Activated T-helper 1 cell treated with anti-CD3 and anti-CD28 coated beads, Interleukin-12 subunit alpha, Interleukin-12 subunit beta, Interleukin-2, Interleukin-4 antibody, amounts not matched to agents 30 ng/mL and 10 ng/mL and 1 ng/mL, durations not matched to agents 14 hours and 24 hours and 36 hours (primary cell): ENCODE measurements at regions not wholly inside any gene's neighbourhood (a gene's known extent, or its start where the extent isn't known, plus 50 kb on each side); places are given as distances from the start of the nearest gene placed in this dataset.

Experiments used
- DNase-seq: peaks from one replicate; pipeline ENCODE4 v3.0.0; 2021; ENCODE audit warnings: low spot score
- H3K27ac Mint-ChIP-seq: one replicate; pipeline ENCODE4 v1.8.0; 2021; ENCODE audit warnings: mild to moderate bottlenecking, mixed read lengths
- H3K27me3 Mint-ChIP-seq: one replicate; pipeline ENCODE4 v1.8.0; 2022; ENCODE audit warnings: mild to moderate bottlenecking, moderate library complexity, mixed read lengths; ENCODE audit not compliant: insufficient read depth
- H3K36me3 Mint-ChIP-seq: one replicate; pipeline ENCODE4 v1.8.0; 2021; ENCODE audit warnings: low read depth, mixed read lengths
- H3K4me1 Mint-ChIP-seq: one replicate; pipeline ENCODE4 v1.8.0; 2021; ENCODE audit warnings: low read depth, mixed read lengths
- H3K4me3 Mint-ChIP-seq: one replicate; pipeline ENCODE4 v1.8.0; 2021; ENCODE audit warnings: mild to moderate bottlenecking, moderate library complexity, mixed read lengths
- H3K9me3 Mint-ChIP-seq: one replicate; pipeline ENCODE4 v1.8.0; 2021; ENCODE audit warnings: mixed read lengths
- intact Hi-C: fragments of 100-400 bp; cut with micrococcal nuclease; formaldehyde crosslinking; loops from one replicate; pipeline ENCODE4 v1.15.1; 2024

GRCh38 chr10:106251573-106251972, 912.9 kb downstream of the SORCS1 start:
- no peaks in the 10 kb centered on the region for H3K27me3 Mint-ChIP-seq
- peaks cover 5% of the 10 kb centered on the region for H3K9me3 Mint-ChIP-seq
- no peaks in the 10 kb centered on the region for H3K4me1 Mint-ChIP-seq

GRCh38 chr10:106242301-106242700, 922.2 kb downstream of the SORCS1 start:
- H3K4me1 Mint-ChIP-seq = no peaks in the 10 kb centered on the region
- H3K9me3 Mint-ChIP-seq = peaks cover 5% of the 10 kb centered on the region
- no peaks in the 10 kb centered on the region for H3K27me3 Mint-ChIP-seq
- intact Hi-C loops = no loop called here
- H3K27ac Mint-ChIP-seq = no peak overlapping the region
- DNase-seq = no peak
- H3K36me3 Mint-ChIP-seq = no peaks in the 10 kb centered on the region
- H3K4me3 Mint-ChIP-seq = no peak overlapping the region

More at GRCh38 chr10:106251573-106251972, 912.9 kb downstream of the SORCS1 start:
- intact Hi-C loops = no loop called here
- no peak for DNase-seq
- no peak overlapping the region for H3K4me3 Mint-ChIP-seq
- no peak overlapping the region for H3K27ac Mint-ChIP-seq
- no peaks in the 10 kb centered on the region for H3K36me3 Mint-ChIP-seq

DNA sequence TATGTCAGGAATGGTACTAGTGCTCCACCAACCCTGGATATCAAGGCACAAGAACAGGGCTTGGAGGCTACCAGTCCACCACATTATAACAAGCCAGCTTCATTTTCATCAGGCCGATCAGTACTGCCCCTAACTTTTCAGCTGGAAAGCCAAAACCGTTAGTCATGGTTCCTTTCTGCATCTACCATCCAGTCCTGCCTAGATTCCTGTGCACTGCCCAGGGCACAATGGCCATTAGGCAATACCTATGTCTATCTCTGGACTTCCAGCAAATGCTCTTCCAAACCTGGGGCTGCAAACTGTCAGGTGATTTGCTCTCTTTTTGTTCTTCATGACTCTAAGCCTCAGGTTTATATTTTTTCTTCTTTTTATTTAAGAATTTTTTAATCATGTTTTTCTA, 937.7 kb downstream of the SORCS1 start:
- Mint-ChIP-seq H3K9me3 (no peaks in the 10 kb centered on the region), H3K27me3 (no peaks in the 10 kb centered on the region), H3K27ac (no peak overlapping the region), H3K36me3 (no peaks in the 10 kb centered on the region), H3K4me1 (no peaks in the 10 kb centered on the region), H3K4me3 (no peak overlapping the region)
- intact Hi-C loops = no loop called here
- DNase-seq = no peak

DNA sequence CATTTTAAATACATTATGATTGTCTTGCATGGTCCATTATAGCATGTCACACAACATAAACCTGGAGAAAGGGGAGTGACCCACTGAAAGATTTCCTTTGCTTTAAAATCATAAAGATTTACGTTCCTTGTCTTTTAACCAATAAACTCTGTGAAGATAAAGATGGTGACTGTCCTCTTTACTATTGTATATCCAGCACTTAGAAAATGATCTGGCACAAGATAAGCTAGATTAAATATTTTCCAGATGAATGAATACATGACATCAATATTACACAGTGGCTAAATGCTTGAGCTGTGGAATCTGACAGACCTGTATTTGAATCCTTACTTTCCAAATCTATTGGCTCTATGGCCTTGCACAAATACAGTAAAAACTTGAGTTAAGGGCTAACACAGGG, 938.4 kb downstream of the SORCS1 start:
- Mint-ChIP-seq H3K4me3 (no peak overlapping the region), H3K36me3 (no peaks in the 10 kb centered on the region), H3K9me3 (no peaks in the 10 kb centered on the region), H3K27me3 (no peaks in the 10 kb centered on the region), H3K27ac (no peak overlapping the region), H3K4me1 (no peaks in the 10 kb centered on the region)
- DNase-seq = no peak
- intact Hi-C loops = no loop called here

GRCh38 chr10:106224676-106225075, 939.8 kb downstream of the SORCS1 start:
- Mint-ChIP-seq H3K27me3 (no peaks in the 10 kb centered on the region), H3K4me1 (no peaks in the 10 kb centered on the region)
- intact Hi-C loops = no loop called here

GRCh38 chr10:106217627-106218026, 946.9 kb downstream of the SORCS1 start:
- no peaks in the 10 kb centered on the region for H3K27me3 Mint-ChIP-seq
- H3K9me3 Mint-ChIP-seq = no peaks in the 10 kb centered on the region
- no peak for DNase-seq
- H3K27ac Mint-ChIP-seq = no peak overlapping the region
- no peaks in the 10 kb centered on the region for H3K36me3 Mint-ChIP-seq
- no peaks in the 10 kb centered on the region for H3K4me1 Mint-ChIP-seq
- intact Hi-C loops = no loop called here
- no peak overlapping the region for H3K4me3 Mint-ChIP-seq

More at GRCh38 chr10:106224676-106225075, 939.8 kb downstream of the SORCS1 start:
- Mint-ChIP-seq H3K36me3 (no peaks in the 10 kb centered on the region), H3K9me3 (no peaks in the 10 kb centered on the region), H3K27ac (no peak overlapping the region), H3K4me3 (no peak overlapping the region)
- DNase-seq = no peak

DNA sequence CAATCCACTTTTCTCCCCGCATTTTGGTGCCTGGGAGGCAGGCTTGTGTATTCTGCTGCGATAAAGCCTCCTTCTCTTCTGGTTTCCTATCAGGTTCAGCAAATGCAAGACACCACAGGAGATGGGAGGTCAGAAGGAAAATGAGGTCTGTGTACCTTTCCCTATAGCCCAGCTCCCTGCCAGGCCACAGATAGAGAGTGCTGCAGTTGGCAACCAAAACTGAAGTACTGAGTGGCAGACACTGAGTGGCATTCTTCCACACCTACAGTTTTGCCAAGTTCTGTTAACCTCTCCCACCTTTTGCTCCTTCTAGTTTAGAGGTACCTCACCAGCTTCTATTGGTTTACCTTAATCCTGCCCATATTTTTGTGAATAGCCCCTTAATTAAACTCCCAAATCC, 948.4 kb downstream of the SORCS1 start:
- no peak for DNase-seq
- no peaks in the 10 kb centered on the region for H3K4me1 Mint-ChIP-seq
- H3K36me3 Mint-ChIP-seq = no peaks in the 10 kb centered on the region
- no peak overlapping the region for H3K4me3 Mint-ChIP-seq
- no peaks in the 10 kb centered on the region for H3K27me3 Mint-ChIP-seq
- intact Hi-C loops = no loop called here
- no peaks in the 10 kb centered on the region for H3K9me3 Mint-ChIP-seq
- no peak overlapping the region for H3K27ac Mint-ChIP-seq

GRCh38 chr10:106214243-106214642, 950.3 kb downstream of the SORCS1 start:
- no peak for DNase-seq
- H3K36me3 Mint-ChIP-seq = no peaks in the 10 kb centered on the region
- intact Hi-C loops = no loop called here
- H3K9me3 Mint-ChIP-seq = peaks cover 4% of the 10 kb centered on the region
- no peaks in the 10 kb centered on the region for H3K4me1 Mint-ChIP-seq
- H3K27ac Mint-ChIP-seq = no peak overlapping the region
- H3K27me3 Mint-ChIP-seq = no peaks in the 10 kb centered on the region
- H3K4me3 Mint-ChIP-seq = no peak overlapping the region

GRCh38 chr10:106213493-106213892, 951.0 kb downstream of the SORCS1 start:
- H3K27me3 Mint-ChIP-seq = no peaks in the 10 kb centered on the region
- no peaks in the 10 kb centered on the region for H3K4me1 Mint-ChIP-seq
- no peak for DNase-seq
- intact Hi-C loops = no loop called here
- no peak overlapping the region for H3K27ac Mint-ChIP-seq
- H3K9me3 Mint-ChIP-seq = peaks cover 4% of the 10 kb centered on the region
- H3K36me3 Mint-ChIP-seq = no peaks in the 10 kb centered on the region
- H3K4me3 Mint-ChIP-seq = no peak overlapping the region

DNA sequence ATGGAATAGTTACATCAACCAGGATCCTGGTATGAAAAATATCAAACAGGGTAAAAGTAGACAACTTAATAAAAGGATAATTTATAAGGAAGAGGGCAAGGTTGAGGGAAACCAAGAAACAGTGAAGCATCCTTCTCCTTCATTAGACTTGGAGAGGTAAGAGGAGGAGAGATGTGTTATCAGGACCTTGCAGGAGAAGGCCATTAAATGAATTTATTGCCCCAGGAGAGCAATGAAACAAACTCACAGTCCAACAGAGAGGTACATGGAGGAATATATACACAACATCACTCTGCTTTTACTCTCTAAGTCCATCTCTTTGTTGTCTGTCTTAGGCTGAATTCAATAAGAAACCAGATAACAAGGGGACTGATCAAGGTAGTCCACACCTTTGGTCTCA, 966.2 kb downstream of the SORCS1 start:
- intact Hi-C loops = no loop called here
- Mint-ChIP-seq H3K36me3 (no peaks in the 10 kb centered on the region), H3K4me3 (no peak overlapping the region), H3K4me1 (no peaks in the 10 kb centered on the region), H3K9me3 (no peaks in the 10 kb centered on the region), H3K27ac (no peak overlapping the region), H3K27me3 (no peaks in the 10 kb centered on the region)
- no peak for DNase-seq

DNA sequence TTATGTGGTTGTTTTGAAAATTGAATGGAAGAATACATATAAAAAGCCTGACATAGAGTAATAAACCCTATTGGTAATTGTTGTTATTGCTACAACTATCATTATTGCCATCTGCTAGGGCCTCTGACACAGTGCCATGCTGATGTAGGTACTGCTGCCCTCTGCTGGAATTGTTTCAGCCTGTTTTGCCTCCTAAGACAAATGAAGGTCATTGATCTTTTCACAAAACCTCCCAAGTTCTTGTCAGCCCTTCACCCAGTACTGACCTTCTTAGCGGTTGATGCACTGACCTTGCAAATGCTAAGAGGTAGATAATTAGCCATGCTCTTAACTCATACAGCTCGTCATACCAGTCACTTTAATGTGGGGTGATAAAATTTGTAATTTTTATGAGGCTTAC, 975.2 kb downstream of the SORCS1 start:
- no peaks in the 10 kb centered on the region for H3K4me1 Mint-ChIP-seq
- no peaks in the 10 kb centered on the region for H3K9me3 Mint-ChIP-seq
- no peak overlapping the region for H3K27ac Mint-ChIP-seq
- H3K27me3 Mint-ChIP-seq = no peaks in the 10 kb centered on the region
- intact Hi-C loops = no loop called here
- H3K4me3 Mint-ChIP-seq = no peak overlapping the region
- no peaks in the 10 kb centered on the region for H3K36me3 Mint-ChIP-seq
- no peak for DNase-seq

DNA sequence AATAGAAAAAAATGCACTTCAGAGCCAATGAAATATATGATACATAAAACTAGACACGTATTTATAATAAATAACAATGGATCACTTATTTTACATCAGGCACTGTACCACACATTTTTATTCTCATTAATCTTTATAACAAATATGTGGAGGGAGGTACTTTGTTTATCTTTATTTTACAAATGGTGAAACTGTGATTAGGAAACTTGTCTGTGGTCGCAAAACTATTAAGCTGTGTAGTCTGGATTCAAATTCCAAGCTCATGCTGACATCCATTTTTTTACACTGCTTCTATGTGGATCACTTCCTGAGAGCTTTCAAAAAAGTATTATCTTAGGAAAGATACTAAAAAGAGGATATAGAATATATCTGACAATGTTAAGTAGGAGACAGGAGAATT, 978.6 kb downstream of the SORCS1 start:
- no peak overlapping the region for H3K27ac Mint-ChIP-seq
- H3K4me1 Mint-ChIP-seq = no peaks in the 10 kb centered on the region
- no peaks in the 10 kb centered on the region for H3K27me3 Mint-ChIP-seq
- H3K4me3 Mint-ChIP-seq = no peak overlapping the region
- H3K9me3 Mint-ChIP-seq = no peaks in the 10 kb centered on the region
- H3K36me3 Mint-ChIP-seq = no peaks in the 10 kb centered on the region
- DNase-seq = no peak
- intact Hi-C loops = no loop called here

DNA sequence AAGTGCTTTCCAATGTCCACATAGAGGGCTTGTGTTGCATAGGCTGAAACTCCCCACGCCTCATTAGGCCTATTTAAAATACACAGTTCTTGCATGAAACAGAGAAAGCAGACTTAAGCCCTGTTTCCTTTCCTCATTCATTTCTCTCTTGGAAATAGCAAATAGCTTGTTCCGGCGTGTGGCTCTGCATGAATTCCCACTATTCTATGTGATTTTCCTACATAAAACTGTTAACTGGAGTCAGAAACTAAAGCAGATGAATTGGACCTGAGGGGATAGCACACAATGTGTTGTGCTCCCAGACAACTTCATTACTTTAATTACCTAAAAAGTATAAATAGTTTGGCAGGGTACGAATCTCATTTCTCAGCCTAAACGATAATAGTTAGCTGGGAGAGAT, 981.5 kb downstream of the SORCS1 start:
- no peaks in the 10 kb centered on the region for H3K27me3 Mint-ChIP-seq
- H3K36me3 Mint-ChIP-seq = no peaks in the 10 kb centered on the region
- intact Hi-C loops = no loop called here
- H3K9me3 Mint-ChIP-seq = no peaks in the 10 kb centered on the region
- H3K27ac Mint-ChIP-seq = no peak overlapping the region
- H3K4me1 Mint-ChIP-seq = no peaks in the 10 kb centered on the region
- no peak for DNase-seq
- H3K4me3 Mint-ChIP-seq = no peak overlapping the region

DNA sequence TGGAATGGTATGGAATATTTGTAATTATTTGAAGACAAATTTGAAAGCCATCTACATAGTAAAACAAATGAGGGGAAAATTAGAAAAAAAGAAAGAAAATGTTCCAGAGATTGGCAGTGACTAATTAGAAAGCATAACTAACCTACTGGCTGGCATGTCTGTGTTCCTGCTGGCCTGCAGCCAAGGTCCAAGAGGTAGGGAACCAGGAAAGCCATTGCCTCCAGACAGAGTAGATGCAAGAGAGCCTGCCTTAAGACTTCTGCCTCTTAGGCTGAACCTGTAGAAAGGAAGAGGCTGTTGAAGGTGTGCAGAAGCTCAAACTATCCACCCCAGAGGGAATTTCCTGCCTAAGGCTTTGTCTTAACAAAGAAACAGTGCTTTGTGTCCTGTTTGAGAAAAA, 982.0 kb downstream of the SORCS1 start:
- Mint-ChIP-seq H3K27me3 (no peaks in the 10 kb centered on the region), H3K9me3 (no peaks in the 10 kb centered on the region), H3K4me1 (no peaks in the 10 kb centered on the region), H3K36me3 (no peaks in the 10 kb centered on the region), H3K27ac (no peak overlapping the region), H3K4me3 (no peak overlapping the region)
- intact Hi-C loops = no loop called here
- DNase-seq = no peak
